T-helper 1 cell treated with Interleukin-12 subunit alpha and Interleukin-12 subunit beta and Interleukin-4 antibody, amounts not matched to agents 30 μg/mL and 1 μg/mL, for 36 hours (primary cell): ENCODE measurements at regions not wholly inside any gene's neighbourhood (a gene's known extent, or its start where the extent isn't known, plus 50 kb on each side); places are given as distances from the start of the nearest gene placed in this dataset.

ENCODE experiments used
- H3K27ac Mint-ChIP-seq: one replicate; pipeline ENCODE4 v1.8.0; 2021; ENCODE audit warnings: mild to moderate bottlenecking, mixed read lengths
- H3K27me3 Mint-ChIP-seq: one replicate; pipeline ENCODE4 v1.8.0; 2021; ENCODE audit warnings: low read depth, mixed read lengths
- H3K36me3 Mint-ChIP-seq: one replicate; pipeline ENCODE4 v1.8.0; 2021; ENCODE audit warnings: low read depth, mixed read lengths
- H3K4me1 Mint-ChIP-seq: one replicate; pipeline ENCODE4 v1.8.0; 2021; ENCODE audit warnings: low read depth, mixed read lengths
- H3K4me3 Mint-ChIP-seq: one replicate; pipeline ENCODE4 v1.8.0; 2021; ENCODE audit warnings: mild to moderate bottlenecking, moderate library complexity, mixed read lengths
- H3K9me3 Mint-ChIP-seq: one replicate; pipeline ENCODE4 v1.8.0; 2021; ENCODE audit warnings: mixed read lengths

DNA sequence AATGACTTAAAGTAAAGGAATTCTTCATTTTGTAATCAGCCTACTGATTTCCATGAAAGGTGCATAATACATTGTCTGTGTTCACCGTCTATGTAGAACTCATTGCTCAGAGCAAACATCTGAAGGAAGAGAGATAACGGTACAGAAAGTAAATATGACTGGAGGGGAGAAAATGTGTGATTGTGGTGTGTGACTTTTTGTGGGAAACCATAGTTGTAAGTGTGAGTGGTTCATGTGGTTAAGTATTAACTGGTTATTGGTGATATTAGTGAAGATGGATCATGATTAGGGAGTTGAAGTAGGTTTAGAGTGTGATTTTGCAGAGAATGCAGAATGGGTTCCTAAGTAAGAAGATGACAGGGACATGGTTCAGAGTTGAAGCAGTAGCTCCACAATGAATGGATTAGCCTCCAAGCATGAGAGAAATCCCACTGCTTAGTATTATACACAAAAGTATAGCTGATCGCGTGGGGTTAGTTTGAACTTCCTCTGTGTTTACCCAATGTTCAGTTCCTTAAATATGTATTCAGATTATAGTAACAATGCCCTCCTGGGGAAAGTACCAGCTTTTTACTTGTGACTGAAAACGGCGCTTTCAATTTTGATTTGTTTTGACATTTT is 368.9 kb downstream of the UTRN start:
- H3K9me3 Mint-ChIP-seq, result no peaks in the 10 kb centered on the region
- H3K4me1 Mint-ChIP-seq, result peaks cover 18% of the 10 kb centered on the region
- H3K27ac Mint-ChIP-seq, result no peak overlapping the region
- H3K36me3 Mint-ChIP-seq, result peaks cover 6% of the 10 kb centered on the region
- H3K27me3 Mint-ChIP-seq, result no peaks in the 10 kb centered on the region
- H3K4me3 Mint-ChIP-seq, result no peak overlapping the region

DNA sequence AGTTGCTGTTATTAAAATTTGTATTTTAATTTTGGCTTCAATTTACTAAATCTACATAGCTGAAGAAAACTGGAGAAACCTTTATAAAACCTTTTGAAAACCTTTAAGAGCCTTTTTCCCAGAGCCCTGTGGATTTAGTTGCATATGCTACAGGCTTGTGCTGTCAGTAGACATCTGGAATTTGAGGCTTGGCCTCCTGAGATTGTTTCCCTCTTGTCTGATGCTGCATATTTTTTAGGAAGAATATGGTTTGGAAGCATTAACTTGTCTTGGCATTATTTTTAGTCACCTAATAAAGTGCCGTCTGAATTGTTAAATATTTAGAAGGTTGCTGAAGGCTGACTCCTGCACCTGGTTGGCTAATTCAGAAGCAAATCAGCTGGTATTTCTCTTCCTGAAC is 369.4 kb downstream of the UTRN start:
- Mint-ChIP-seq H3K27ac (no peak overlapping the region), H3K36me3 (peaks cover 4% of the 10 kb centered on the region), H3K4me3 (no peak overlapping the region), H3K27me3 (no peaks in the 10 kb centered on the region), H3K4me1 (peaks cover 24% of the 10 kb centered on the region), H3K9me3 (no peaks in the 10 kb centered on the region)

DNA sequence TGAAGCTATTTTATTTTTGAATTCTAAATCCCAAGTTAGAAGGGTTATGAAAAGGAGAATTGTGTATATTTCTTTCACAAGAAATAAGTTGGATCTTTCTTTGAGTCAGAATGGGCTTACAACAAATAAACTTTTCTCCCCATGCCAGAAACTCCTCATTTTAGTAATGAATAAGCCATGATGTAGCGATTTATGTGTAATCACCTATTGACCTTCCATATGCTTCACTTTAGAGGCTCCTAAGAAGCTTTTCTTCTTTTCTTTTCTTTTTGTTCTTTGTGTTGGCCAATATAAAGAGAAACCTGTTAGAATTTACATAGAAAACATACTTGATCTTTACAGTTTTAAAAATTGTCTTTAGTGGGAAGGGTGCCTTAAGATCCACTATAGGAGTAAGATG is 370.2 kb downstream of the UTRN start:
- Mint-ChIP-seq H3K27me3 (no peaks in the 10 kb centered on the region), H3K4me1 (peaks cover 30% of the 10 kb centered on the region), H3K27ac (no peak overlapping the region), H3K4me3 (no peak overlapping the region), H3K36me3 (no peaks in the 10 kb centered on the region), H3K9me3 (no peaks in the 10 kb centered on the region)

DNA sequence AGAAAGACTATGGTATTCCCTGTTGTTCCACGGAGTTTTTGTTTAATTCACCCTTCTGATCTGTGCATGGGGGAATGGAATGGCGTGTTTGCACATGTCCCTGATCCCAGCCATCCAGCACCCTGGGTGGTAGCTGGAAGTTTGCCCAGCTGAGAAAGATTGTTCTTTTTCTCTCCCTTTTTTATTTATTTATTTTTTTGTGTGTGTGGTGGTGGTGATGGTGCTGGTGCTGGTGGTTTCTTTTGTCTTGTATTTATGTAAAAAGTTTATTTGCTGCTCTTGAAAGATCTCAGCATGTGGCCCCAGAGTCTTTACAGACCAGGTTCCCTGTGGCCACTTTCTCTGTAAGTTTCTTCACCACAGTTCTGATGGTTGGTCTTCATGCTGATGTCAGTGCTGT is 372.6 kb downstream of the UTRN start:
- peaks cover 30% of the 10 kb centered on the region for H3K4me1 Mint-ChIP-seq

DNA sequence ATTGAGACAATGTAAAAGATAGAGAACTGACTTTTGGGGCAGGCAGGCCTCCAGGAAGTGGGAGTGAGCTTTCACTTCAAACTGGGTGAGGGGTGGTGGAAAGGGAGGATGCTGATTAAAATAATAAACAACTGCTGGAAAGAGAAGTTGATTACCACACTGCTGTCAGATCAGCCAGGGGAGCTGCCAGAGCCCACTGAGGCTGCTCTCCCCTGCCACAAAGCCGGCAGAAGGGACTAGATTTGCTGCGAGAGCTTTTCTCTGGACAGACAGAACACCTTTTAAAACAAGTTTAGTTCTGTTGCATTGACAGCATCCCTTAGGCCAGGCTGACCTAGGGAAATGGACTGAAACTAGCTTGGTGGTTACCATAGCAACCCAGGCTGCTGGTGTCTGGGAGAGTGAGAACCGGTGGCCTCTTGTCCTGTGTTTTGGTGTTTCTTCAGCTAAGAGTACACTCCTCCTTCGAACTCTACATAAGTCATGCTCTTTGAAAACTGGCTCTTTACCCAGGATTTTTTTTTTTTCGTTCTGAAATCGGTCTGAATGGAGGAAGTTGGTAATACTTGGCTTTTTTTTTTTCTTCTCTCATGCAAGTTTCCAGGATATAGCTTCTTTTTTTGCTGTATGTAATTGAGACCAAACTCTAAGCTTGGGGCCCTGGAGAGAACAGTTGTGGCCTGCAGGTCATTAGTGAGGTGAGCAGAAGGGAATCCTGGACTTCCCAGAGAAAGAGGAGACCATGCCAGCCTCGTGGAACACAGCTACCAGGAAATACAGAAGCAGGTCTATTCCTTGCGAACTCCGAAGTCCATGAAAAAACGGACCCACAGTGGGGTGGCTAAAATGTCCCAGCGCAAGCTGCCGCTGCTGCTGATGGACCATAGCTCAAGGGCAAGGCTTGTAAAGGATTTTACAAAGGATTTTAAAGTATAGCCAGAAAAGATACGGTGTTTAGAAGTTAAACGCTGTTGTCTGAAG is 374.4 kb downstream of the UTRN start:
- Mint-ChIP-seq H3K4me3 (peak overlapping the region; percentile 15), H3K9me3 (no peaks in the 10 kb centered on the region), H3K27me3 (no peaks in the 10 kb centered on the region), H3K36me3 (no peaks in the 10 kb centered on the region), H3K4me1 (peaks cover 30% of the 10 kb centered on the region), H3K27ac (peak overlapping the region; percentile 66)

More for the DNA sequence above, 372.6 kb downstream of the UTRN start:
- H3K4me3 Mint-ChIP-seq, result no peak overlapping the region
- no peaks in the 10 kb centered on the region for H3K36me3 Mint-ChIP-seq
- no peaks in the 10 kb centered on the region for H3K9me3 Mint-ChIP-seq
- H3K27me3 Mint-ChIP-seq, result no peaks in the 10 kb centered on the region
- no peak overlapping the region for H3K27ac Mint-ChIP-seq

DNA sequence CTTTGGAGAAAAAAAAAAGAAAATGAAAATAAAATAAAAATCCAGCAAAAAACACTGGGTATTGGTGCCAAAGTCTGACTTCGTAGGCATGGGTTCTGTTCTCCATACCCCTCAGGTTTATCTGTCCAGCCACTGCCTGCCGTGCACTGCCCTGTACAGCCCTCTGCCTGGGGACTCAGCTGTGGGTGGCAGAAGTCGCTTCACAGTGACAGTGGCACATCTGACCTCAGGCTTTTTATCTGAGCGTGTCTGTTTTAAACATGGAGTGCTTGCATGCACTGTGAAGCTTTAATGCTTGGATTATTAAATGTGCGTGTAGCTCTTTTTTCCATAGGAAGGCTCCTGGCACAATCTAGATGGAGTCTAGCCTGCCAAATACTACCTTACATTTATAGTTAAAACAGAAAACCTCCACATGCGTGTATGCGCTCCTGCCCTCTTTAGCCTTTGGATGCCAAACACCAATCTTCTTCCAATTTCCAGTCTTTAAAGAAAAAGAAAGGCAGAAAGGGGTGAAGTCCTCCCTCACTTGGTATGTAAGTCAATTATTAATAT is 375.5 kb downstream of the UTRN start:
- Mint-ChIP-seq H3K9me3 (no peaks in the 10 kb centered on the region), H3K27me3 (no peaks in the 10 kb centered on the region), H3K4me3 (no peak overlapping the region), H3K4me1 (peaks cover 29% of the 10 kb centered on the region), H3K27ac (no peak overlapping the region), H3K36me3 (no peaks in the 10 kb centered on the region)

DNA sequence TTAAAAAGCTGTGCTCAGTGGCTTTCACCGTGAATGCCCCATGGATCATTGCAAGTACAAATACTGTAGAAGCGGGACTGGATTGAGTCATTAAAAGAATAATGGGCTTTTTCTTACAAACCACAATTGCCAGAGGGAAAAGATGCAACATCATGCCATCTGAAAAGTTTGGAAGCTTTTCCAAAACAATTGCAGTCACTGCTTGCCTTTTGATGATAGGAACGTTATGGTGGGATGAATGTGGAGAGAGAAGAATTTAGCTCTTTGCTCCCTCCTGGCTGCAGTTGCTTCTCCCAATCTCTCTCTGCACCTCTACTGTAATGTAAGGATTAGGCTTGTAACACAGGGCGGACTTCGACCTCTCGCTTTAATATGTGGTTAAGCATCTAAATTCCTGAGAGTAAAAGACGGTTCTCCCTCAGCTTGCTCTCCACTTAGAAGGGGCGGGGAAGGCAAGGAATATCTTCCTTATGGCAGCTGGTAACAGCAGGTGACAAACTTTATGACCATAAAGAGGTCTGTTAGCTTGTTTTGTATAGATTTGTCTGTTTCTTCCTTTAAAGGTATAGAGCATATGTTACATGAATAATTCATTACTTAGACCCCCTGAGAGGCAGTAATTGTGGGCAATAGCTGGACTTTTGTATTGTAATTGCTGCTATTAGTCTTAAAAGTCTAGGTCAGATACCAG is 376.1 kb downstream of the UTRN start:
- no peak overlapping the region for H3K27ac Mint-ChIP-seq
- H3K27me3 Mint-ChIP-seq, result no peaks in the 10 kb centered on the region
- H3K4me1 Mint-ChIP-seq, result peaks cover 26% of the 10 kb centered on the region
- no peak overlapping the region for H3K4me3 Mint-ChIP-seq
- no peaks in the 10 kb centered on the region for H3K9me3 Mint-ChIP-seq
- H3K36me3 Mint-ChIP-seq, result no peaks in the 10 kb centered on the region

DNA sequence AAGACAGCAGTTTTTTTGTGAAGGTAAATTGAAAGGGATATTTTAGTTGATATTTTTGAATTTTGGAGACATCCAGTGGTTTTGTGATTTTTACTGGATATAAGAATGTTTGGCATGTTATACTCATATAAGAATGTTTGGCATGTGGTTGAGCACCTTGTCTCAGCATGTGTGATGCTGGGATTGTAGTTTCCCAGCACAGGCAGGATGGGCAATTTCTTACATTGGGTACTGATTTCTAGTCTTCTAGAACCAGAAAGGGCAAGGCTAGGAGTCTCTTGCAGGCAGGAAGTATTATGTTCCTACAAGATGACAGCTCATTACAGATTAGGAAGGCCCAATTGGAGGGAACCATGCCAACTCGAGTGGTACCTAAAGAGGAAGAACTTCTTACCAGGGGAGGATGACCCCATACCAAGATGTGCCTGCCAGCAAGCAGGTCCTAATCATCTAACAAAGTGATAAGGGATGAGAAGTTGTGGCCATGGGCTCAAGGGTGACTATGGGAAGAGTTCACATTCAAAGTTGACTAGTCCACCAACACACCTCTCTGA is 377.8 kb downstream of the UTRN start:
- Mint-ChIP-seq H3K9me3 (no peaks in the 10 kb centered on the region), H3K27me3 (no peaks in the 10 kb centered on the region), H3K4me3 (no peak overlapping the region), H3K27ac (no peak overlapping the region), H3K36me3 (peaks cover 1% of the 10 kb centered on the region), H3K4me1 (peaks cover 28% of the 10 kb centered on the region)

DNA sequence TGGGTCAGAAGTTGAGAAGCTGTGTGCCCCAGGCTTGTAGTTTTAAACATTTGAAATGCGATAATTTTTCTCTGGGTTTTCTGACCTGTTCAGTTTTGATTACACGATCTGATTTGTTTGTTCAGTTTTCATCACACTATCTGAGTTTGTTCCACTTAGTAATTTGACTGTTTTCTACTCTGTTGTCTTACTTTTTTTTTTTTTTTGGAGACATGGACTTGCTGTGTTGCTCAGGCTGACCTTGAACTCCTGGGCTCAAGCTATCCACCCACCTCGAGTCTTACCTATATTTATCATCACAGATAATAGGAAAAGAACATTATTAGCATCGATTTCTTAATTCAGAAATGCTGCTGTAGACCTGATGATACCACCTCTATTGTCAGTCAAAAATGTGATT is 379.1 kb downstream of the UTRN start:
- no peak overlapping the region for H3K4me3 Mint-ChIP-seq
- H3K4me1 Mint-ChIP-seq, result peaks cover 21% of the 10 kb centered on the region
- H3K27ac Mint-ChIP-seq, result no peak overlapping the region
- H3K27me3 Mint-ChIP-seq, result no peaks in the 10 kb centered on the region
- peaks cover 1% of the 10 kb centered on the region for H3K36me3 Mint-ChIP-seq
- no peaks in the 10 kb centered on the region for H3K9me3 Mint-ChIP-seq

DNA sequence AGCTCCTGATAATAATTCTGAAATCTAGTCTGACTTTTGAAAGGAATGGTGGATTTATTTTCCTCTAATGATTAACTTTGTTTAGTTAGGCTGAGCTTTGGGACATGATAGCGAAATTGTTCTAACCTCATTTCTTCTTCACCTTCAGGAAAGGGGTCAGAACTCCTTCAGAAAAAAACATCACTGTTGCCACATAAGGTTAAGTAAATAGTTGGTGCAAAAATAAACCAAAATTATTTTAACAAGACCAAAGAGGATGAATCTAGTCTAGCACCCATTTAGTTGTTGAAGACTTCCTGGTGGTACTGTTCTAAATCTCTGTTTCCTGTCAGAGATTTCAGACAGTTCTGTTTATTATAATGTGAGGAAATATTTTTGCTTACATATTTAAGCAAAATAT is 379.8 kb downstream of the UTRN start:
- Mint-ChIP-seq H3K4me3 (no peak overlapping the region), H3K36me3 (peaks cover 4% of the 10 kb centered on the region), H3K9me3 (no peaks in the 10 kb centered on the region), H3K27ac (no peak overlapping the region), H3K4me1 (peaks cover 14% of the 10 kb centered on the region), H3K27me3 (no peaks in the 10 kb centered on the region)

DNA sequence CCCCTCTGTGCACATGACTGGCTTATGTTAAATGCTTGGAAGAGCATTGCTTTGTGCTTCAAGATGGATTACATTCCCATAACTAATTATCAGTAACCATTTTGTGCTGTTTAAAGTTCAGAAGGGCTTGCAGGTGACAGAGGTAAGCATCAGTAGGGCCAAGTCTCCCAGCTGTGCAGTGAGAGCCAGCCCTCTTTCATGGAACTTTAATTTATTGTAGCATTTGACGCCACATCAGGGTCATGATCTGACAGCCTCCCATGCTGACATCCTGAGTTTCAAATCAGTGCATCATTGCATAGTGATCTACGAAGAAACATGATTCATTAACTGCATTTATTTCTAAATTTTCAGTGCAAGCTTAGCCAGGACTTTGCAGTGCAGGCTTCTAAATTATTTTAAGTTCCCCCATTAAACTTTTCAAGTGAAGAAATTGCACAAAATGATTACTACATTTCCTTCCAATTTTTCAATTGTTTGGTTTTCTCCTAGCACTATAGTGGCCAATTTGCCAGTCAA is 380.9 kb downstream of the UTRN start:
- peaks cover 8% of the 10 kb centered on the region for H3K9me3 Mint-ChIP-seq
- no peak overlapping the region for H3K27ac Mint-ChIP-seq
- no peak overlapping the region for H3K4me3 Mint-ChIP-seq
- H3K36me3 Mint-ChIP-seq, result peaks cover 15% of the 10 kb centered on the region
- no peaks in the 10 kb centered on the region for H3K27me3 Mint-ChIP-seq
- peaks cover 12% of the 10 kb centered on the region for H3K4me1 Mint-ChIP-seq

DNA sequence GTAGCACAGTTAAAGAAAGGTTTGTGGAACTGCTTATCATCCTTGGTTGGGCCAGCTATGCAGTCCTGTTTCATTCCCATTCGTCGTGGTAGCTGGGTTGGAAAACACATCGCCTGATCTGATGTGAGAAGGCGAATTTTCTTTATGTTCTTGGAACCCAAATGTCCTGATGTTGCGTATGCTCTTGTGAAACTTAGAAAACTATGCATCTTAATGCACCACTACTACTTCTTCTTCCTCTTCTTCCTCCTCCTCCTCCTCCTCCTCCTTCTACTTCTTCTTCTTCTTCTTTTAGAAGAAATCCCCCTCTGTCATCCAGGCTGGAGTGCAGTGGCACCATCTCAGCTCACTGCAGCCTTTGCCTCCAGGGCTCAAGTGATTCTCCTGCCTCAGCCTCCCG is 381.6 kb downstream of the UTRN start:
- Mint-ChIP-seq H3K4me3 (no peak overlapping the region), H3K36me3 (peaks cover 21% of the 10 kb centered on the region), H3K27me3 (no peaks in the 10 kb centered on the region), H3K27ac (no peak overlapping the region), H3K9me3 (peaks cover 16% of the 10 kb centered on the region), H3K4me1 (peaks cover 18% of the 10 kb centered on the region)

DNA sequence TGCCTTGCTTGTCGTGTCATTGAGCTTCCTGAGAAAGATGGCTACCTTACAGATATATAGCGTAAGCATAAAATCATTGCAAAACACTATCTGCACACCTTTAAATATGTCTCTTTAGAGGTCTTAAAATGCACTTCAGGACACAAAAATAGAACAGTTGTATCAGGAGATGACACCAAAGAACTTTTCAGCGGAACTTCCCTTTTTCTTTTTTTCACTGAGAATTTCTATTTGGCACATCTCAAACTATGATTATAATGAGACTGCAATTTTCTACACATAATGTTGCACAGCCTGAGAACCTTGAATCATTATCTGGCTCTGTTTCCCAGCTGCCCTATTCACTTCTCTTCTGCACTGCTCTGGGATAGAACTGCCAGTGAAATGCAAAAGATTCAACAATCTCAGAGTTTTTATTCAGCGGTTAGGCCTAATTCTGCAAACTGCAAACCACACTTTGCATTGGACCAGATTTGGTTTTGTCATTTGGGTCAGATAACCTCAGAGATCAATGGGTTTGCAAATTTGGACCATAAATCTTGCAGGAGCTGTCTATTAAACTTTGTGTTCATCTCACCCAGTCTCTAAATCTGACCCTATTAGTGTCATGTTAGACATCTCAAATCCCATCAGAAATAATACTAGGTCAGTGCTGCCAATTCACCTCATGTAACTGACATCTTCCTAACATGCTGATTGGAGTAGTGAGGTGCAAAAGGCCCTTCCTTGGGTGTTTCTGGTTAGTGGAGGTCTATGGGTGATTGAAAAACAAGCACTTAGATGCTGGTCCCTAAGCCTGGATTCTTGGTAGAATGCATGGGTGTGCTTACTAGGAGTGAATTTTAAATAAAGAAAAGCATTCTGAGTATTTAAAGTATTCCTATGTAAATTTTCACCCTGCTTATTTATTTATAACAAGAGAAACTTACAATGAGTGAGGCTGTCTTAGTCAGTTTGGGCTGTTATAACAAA is 382.7 kb downstream of the UTRN start:
- Mint-ChIP-seq H3K4me3 (no peak overlapping the region), H3K27me3 (no peaks in the 10 kb centered on the region), H3K36me3 (peaks cover 29% of the 10 kb centered on the region), H3K9me3 (peaks cover 26% of the 10 kb centered on the region), H3K27ac (no peak overlapping the region), H3K4me1 (peaks cover 26% of the 10 kb centered on the region)
